Cardiac septum (tissue), 1 donor: ENCODE measurements at regions not wholly inside any gene's neighbourhood (a gene's known extent, or its start where the extent isn't known, plus 50 kb on each side); places are given as distances from the start of the nearest gene placed in this dataset.

Experiments used
- DNase-seq: peaks from one replicate; pipeline ENCODE4 v3.0.0-alpha.2; 2020; ENCODE audit warnings: low spot score
- intact Hi-C: fragments of 100-400 bp; cut with DNase I; formaldehyde crosslinking; loops from one replicate; pipeline ENCODE4 v1.14.0; 2022
- donor health status: DM: no; HTN: no; CAD: no.

GRCh38 chr9:135247227-135247930 is 159.9 kb downstream of the OLFM1 start:
- DNase-seq: peak; percentile 39
- intact Hi-C loops: no loop called here

GRCh38 chr9:135248111-135248510 is 160.6 kb downstream of the OLFM1 start:
- peak; percentile 69 for DNase-seq

GRCh38 chr9:135248721-135249120 is 161.3 kb downstream of the OLFM1 start:
- DNase-seq: peak; percentile 38
- intact Hi-C loops: no loop called here

More at GRCh38 chr9:135248111-135248510, 160.6 kb downstream of the OLFM1 start:
- intact Hi-C loops: no loop called here

- DNase-seq: peak; percentile 59
- intact Hi-C loops: no loop called here
Observed at GRCh38 chr9:135249191-135249590, 161.7 kb downstream of the OLFM1 start.

- peak; percentile 46 for DNase-seq
- intact Hi-C loops: no loop called here
Observed at GRCh38 chr9:135249711-135250110, 162.2 kb downstream of the OLFM1 start.

- peak; percentile 53 for DNase-seq
- intact Hi-C loops: no loop called here
Observed at GRCh38 chr9:135251331-135251761, 163.9 kb downstream of the OLFM1 start.

GRCh38 chr9:135251996-135252760 is 164.7 kb downstream of the OLFM1 start:
- DNase-seq: peak; percentile 54
- intact Hi-C loops: no loop called here

GRCh38 chr9:135252980-135253304 is 165.5 kb downstream of the OLFM1 start:
- DNase-seq: peak; percentile 66
- intact Hi-C loops: no loop called here

GRCh38 chr9:135253305-135254004 is 166.0 kb downstream of the OLFM1 start:
- peak; percentile 60 for DNase-seq
- intact Hi-C loops: no loop called here

GRCh38 chr9:135254176-135255032 is 166.9 kb downstream of the OLFM1 start:
- peak; percentile 74 for DNase-seq
- intact Hi-C loops: no loop called here

GRCh38 chr9:135255033-135255840 is 167.8 kb downstream of the OLFM1 start:
- intact Hi-C loops: no loop called here
- no peak for DNase-seq

GRCh38 chr9:135255841-135256580 is 168.5 kb downstream of the OLFM1 start:
- DNase-seq: peak; percentile 43

GRCh38 chr9:135256581-135257354 is 169.3 kb downstream of the OLFM1 start:
- intact Hi-C loops: no loop called here
- peak; percentile 7 for DNase-seq

More at GRCh38 chr9:135255841-135256580, 168.5 kb downstream of the OLFM1 start:
- intact Hi-C loops: no loop called here

- DNase-seq: no peak
- intact Hi-C loops: no loop called here
Observed at GRCh38 chr9:135258461-135258860, 171.0 kb downstream of the OLFM1 start.

- DNase-seq: no peak
- intact Hi-C loops: no loop called here
Observed at GRCh38 chr9:135259273-135259672, 171.8 kb downstream of the OLFM1 start.

GRCh38 chr9:135260221-135261180 is 173.0 kb downstream of the OLFM1 start:
- intact Hi-C loops: no loop called here
- DNase-seq: no peak
